OCI-LY7 (cell line): ENCODE measurements at regions not wholly inside any gene's neighbourhood (a gene's known extent, or its start where the extent isn't known, plus 50 kb on each side); places are given as distances from the start of the nearest gene placed in this dataset.

Source experiments
- CTCF ChIP-seq: fragments of 200-600 bp; sonication (generic); conservative IDR thresholded peaks from 2 replicates; pipeline ENCODE4 v1.5.1; 2014; ENCODE audit warnings: mild to moderate bottlenecking, antibody characterized with exemption, low read length, moderate library complexity, mixed read lengths
- EZH2phosphoT487 ChIP-seq: fragments of 200-600 bp; sonication (generic); IDR thresholded peaks from 2 replicates; pipeline ENCODE4 v1.6.1; 2018; ENCODE audit warnings: low read depth, borderline replicate concordance, mild to moderate bottlenecking, mixed run types, antibody characterized with exemption, low read length, moderate library complexity, mixed read lengths

DNA sequence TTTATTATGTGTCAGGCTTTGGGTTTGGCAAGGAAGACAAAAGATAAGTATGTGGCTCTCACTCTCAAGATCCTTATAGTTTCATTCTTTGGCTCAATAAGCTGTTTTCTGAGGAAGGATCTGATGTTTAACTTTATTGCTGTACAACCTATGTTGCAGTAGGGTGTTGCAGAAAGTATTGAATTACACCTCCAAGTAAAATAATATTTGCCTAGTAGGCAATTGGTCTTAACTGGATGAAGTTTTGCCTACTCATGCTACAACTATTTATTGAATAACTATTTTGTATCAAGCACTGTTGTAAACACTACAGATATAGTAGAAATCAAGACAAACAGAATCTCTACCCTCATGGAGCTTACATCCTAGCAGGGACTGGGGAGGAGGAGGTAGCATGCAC lies 169.7 kb downstream of the TAF11L14 start:
- no peak for TF ChIP-seq CTCF
- TF ChIP-seq EZH2phosphoT487, result no peak
